ENCODE measurements at regions not wholly inside any gene's neighbourhood (a gene's known extent, or its start where the extent isn't known, plus 50 kb on each side); places are given as distances from the start of the nearest gene placed in this dataset.

DNA sequence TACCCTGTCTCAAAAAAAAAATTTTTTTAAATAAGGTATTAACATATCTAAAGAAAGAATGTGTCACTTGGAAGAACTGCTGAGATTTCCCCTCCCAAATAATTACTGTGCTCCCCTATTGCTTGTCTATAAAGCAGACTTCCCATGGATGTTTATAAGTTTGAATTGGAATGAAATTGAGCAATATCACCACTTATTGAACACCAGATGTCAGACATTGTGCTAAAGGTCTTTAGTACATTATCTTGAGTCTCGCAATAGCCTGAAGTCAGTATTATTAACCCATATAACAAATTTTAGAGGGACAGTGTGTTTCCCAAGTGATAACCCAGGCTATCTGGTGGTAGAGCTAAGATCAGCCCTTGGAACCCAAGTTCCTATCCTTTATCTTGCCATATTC, 69.0 kb upstream of the EPCAM start:
- no peak for TF ChIP-seq POLR2A (IDR thresholded peaks at IDR 0.05)
- TF ChIP-seq, protein P1, sequence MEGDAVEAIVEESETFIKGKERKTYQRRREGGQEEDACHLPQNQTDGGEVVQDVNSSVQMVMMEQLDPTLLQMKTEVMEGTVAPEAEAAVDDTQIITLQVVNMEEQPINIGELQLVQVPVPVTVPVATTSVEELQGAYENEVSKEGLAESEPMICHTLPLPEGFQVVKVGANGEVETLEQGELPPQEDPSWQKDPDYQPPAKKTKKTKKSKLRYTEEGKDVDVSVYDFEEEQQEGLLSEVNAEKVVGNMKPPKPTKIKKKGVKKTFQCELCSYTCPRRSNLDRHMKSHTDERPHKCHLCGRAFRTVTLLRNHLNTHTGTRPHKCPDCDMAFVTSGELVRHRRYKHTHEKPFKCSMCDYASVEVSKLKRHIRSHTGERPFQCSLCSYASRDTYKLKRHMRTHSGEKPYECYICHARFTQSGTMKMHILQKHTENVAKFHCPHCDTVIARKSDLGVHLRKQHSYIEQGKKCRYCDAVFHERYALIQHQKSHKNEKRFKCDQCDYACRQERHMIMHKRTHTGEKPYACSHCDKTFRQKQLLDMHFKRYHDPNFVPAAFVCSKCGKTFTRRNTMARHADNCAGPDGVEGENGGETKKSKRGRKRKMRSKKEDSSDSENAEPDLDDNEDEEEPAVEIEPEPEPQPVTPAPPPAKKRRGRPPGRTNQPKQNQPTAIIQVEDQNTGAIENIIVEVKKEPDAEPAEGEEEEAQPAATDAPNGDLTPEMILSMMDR (IDR thresholded peaks at IDR 0.05), result no peak
